ENCODE measurements at regions not wholly inside any gene's neighbourhood (a gene's known extent, or its start where the extent isn't known, plus 50 kb on each side); places are given as distances from the start of the nearest gene placed in this dataset.
A peak's percentile ranks its signal among the peaks of the same experiment; 100 is the strongest.

GRCh38 chr5:30539004-30539634, 654.4 kb upstream of the CDH6 start:
- H3K36me3 ChIP-seq (ENCODE audit: control insufficient read depth, insufficient read depth, low read length), result no peaks in the 10 kb centered on the region
- no peak overlapping the region for H3K4me3 ChIP-seq (ENCODE audit: low read depth, low read length)
- no peaks in the 10 kb centered on the region for H3K27me3 ChIP-seq (ENCODE audit: control insufficient read depth, insufficient read depth, low read length)
- FAIRE-seq, result no peak
- TF ChIP-seq, protein P1, sequence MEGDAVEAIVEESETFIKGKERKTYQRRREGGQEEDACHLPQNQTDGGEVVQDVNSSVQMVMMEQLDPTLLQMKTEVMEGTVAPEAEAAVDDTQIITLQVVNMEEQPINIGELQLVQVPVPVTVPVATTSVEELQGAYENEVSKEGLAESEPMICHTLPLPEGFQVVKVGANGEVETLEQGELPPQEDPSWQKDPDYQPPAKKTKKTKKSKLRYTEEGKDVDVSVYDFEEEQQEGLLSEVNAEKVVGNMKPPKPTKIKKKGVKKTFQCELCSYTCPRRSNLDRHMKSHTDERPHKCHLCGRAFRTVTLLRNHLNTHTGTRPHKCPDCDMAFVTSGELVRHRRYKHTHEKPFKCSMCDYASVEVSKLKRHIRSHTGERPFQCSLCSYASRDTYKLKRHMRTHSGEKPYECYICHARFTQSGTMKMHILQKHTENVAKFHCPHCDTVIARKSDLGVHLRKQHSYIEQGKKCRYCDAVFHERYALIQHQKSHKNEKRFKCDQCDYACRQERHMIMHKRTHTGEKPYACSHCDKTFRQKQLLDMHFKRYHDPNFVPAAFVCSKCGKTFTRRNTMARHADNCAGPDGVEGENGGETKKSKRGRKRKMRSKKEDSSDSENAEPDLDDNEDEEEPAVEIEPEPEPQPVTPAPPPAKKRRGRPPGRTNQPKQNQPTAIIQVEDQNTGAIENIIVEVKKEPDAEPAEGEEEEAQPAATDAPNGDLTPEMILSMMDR (IDR thresholded peaks at IDR 0.05; ENCODE audit: insufficient read depth, low read length, severe bottlenecking), result no peak
- peak; percentile 29 for DNase-seq (ENCODE audit: low read depth)

DNA sequence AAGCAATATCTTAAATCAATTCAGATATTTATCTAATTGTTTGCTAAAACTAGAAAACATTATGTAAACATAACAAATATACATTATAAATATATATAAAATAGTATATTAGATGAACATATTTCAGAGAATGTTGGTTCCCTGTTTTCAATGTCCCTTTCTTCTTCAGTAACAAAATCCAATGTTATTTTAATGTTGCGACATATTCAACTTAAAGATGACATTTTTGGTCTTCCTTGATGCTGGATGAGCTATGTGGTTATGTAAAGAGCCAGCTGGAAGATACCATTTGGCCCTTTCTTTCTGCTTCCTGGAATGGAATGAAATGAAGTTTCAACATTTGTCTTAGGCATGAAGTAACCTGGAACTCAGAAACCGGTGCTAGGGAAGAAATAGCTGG, 668.1 kb upstream of the CDH6 start:
- DNase-seq (ENCODE audit: low read depth) (no peak), FAIRE-seq (no peak)
- no peaks in the 10 kb centered on the region for H3K36me3 ChIP-seq (ENCODE audit: control insufficient read depth, insufficient read depth, low read length)
- no peak overlapping the region for H3K4me3 ChIP-seq (ENCODE audit: low read depth, low read length)
- TF ChIP-seq, protein P1 (IDR thresholded peaks at IDR 0.05; ENCODE audit: insufficient read depth, low read length, severe bottlenecking), result no peak
- H3K27me3 ChIP-seq (ENCODE audit: control insufficient read depth, insufficient read depth, low read length), result no peaks in the 10 kb centered on the region

DNA sequence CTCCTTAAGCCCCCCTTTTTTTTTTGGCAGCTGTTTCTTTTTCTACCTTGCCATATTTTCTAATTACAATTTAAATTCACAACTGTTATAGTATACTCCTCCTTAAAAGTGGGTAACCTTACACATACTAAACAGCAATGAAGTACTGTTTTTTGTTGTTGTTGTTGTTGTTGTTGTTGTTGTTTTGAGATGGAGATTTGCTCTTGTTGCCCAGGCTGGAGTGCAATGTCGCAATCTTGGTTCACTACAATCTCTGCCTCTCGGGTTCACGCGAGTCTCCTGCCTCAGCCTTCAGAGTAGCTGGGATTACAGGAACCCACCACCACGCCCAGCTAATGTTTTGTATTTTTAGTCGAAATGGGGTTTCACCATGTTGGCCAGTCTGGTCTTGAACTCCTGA, 669.1 kb upstream of the CDH6 start:
- Histone ChIP-seq H3K4me3 (ENCODE audit: low read depth, low read length) (no peak overlapping the region), H3K36me3 (ENCODE audit: control insufficient read depth, insufficient read depth, low read length) (no peaks in the 10 kb centered on the region), H3K27me3 (ENCODE audit: control insufficient read depth, insufficient read depth, low read length) (no peaks in the 10 kb centered on the region)
- FAIRE-seq, result no peak
- TF ChIP-seq, protein P1 (IDR thresholded peaks at IDR 0.05; ENCODE audit: insufficient read depth, low read length, severe bottlenecking), result no peak
- DNase-seq (ENCODE audit: low read depth), result no peak

DNA sequence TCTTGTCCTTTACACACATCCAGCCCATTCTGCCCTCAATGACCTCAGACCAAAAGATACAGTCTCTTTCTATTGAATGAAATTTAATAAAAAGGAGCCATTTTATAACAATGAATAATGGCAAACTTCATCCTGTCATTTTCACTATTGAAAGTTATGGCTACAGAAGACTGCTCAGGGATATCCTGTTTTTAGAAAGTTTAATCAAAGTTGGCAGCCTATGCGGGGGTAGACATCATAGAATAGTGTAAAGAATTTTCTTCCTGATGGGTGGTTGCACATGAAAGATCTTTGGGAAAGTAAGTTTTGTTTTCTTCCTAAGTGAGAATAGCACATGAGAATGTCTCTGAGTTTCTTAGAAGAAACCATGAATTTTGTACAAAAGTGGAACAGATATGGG, 670.4 kb upstream of the CDH6 start:
- no peak for FAIRE-seq
- TF ChIP-seq, protein P1 (IDR thresholded peaks at IDR 0.05; ENCODE audit: insufficient read depth, low read length, severe bottlenecking), result no peak
- no peak for DNase-seq (ENCODE audit: low read depth)
- H3K4me3 ChIP-seq (ENCODE audit: low read depth, low read length), result no peak overlapping the region
- H3K27me3 ChIP-seq (ENCODE audit: control insufficient read depth, insufficient read depth, low read length), result no peaks in the 10 kb centered on the region
- no peaks in the 10 kb centered on the region for H3K36me3 ChIP-seq (ENCODE audit: control insufficient read depth, insufficient read depth, low read length)

DNA sequence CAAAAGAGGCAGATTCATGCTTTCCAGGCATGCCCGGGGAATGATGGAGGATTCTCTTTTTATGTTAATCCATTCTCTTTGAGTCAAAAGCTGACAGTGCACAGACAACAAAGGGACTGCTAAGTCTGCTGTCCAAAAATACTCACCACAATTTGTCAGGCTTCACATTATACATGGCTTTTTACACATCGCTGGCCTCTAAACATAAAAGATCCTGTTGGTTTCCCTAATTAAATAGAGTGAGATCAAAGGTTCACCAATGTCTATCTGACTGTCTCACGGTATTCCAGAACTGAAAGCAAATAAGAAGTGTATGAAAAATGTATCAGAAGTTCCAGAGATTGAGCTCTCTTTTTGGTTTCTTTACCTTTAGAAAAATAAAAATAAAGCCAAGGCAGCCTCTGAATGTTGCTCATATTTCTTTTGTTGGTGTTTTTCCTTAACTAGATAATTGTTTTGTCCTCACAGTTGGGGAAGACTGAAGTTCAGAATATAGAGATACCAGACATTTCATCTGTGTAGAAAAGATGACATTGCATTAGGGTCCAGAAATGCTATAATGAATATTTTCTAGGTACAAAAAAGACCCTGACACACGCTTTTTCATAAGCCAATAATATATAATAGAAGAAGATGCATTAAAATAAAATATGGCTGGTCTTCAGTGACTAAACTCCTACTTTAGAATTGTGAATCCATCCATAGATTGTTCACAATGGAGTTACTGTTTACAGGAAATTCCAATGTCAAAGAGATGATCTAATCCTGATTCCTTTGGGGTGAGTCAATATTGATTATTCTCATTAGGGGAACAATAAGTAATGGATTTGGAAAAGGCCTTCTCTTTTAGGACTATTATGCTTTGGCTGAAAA, 688.2 kb upstream of the CDH6 start:
- Histone ChIP-seq H3K27me3 (ENCODE audit: control insufficient read depth, insufficient read depth, low read length) (no peaks in the 10 kb centered on the region), H3K36me3 (ENCODE audit: control insufficient read depth, insufficient read depth, low read length) (no peaks in the 10 kb centered on the region), H3K4me3 (ENCODE audit: low read depth, low read length) (no peak overlapping the region)
- peak; percentile 93 for DNase-seq (ENCODE audit: low read depth)
- TF ChIP-seq, protein P1 (IDR thresholded peaks at IDR 0.05; ENCODE audit: insufficient read depth, low read length, severe bottlenecking), result no peak
- FAIRE-seq, result no peak
